B cell (primary cell): ENCODE measurements at regions not wholly inside any gene's neighbourhood (a gene's known extent, or its start where the extent isn't known, plus 50 kb on each side); places are given as distances from the start of the nearest gene placed in this dataset.

ENCODE experiments used
- ATAC-seq: fragments of 200-7000 bp; cut with Tn5 transposase; one replicate; pipeline ENCODE4 v1.10.0; 2021; ENCODE audit warnings: low read depth, mild to moderate bottlenecking, moderate number of reproducible peaks, moderate library complexity
- CTCF ChIA-PET: fragments of 350-600 bp; sonication (Branson Sonifier 250); formaldehyde crosslinking; loops from one replicate; lab custom pipeline; 2021; ENCODE audit warnings: antibody characterized with exemption, inconsistent platforms; lab: Charles Lee
- POLR2A ChIA-PET: fragments of 350-600 bp; sonication (Branson Sonifier 250); formaldehyde crosslinking; loops from one replicate; lab custom pipeline; 2021; ENCODE audit warnings: antibody characterized with exemption; lab: Charles Lee
- DNase-seq: peaks from one replicate; pipeline ENCODE4 v3.0.0; 2013
- H2AFZ ChIP-seq: 2 replicates; pipeline ENCODE4 v1.6.1; 2012; ENCODE audit warnings: mild to moderate bottlenecking, low read depth, low read length; ENCODE audit not compliant: insufficient read depth, poor library complexity, severe bottlenecking
- H3K27ac ChIP-seq, 2 donors: 1 replicate in 1 of 2; 2 replicates in 1 of 2; pipeline ENCODE4 v1.5.1; 2012 to 2013; ENCODE audit warnings: low read length in 2 of 2, mild to moderate bottlenecking in 2 of 2, moderate library complexity in 1 of 2
- H3K27me3 ChIP-seq, 4 experiments: fragments of 200-600 bp in 1 of 4; sonication (generic) in 1 of 4; replicated peaks in 1 of 4; 1 replicate in 2 of 4; 2 replicates in 2 of 4; pipeline versions ENCODE4 v1.6.1 to v1.7.0; 2013 to 2016; ENCODE audit warnings: low read length in 3 of 4, mild to moderate bottlenecking in 2 of 4, mixed read lengths in 1 of 4, moderate library complexity in 1 of 4; ENCODE audit not compliant: insufficient read depth in 4 of 4, control insufficient read depth in 3 of 4; ENCODE audit errors: control extremely low read depth in 1 of 4
- H3K36me3 ChIP-seq, 2 experiments: replicated peaks in 1 of 2; 1 replicate in 1 of 2; 2 replicates in 1 of 2; pipeline versions ENCODE4 v1.6.1 to v1.7.1; 2013; ENCODE audit warnings: low read length in 1 of 2; ENCODE audit not compliant: insufficient read depth in 2 of 2, control insufficient read depth in 1 of 2; ENCODE audit errors: control extremely low read depth in 1 of 2, extremely low read depth in 1 of 2
- H3K4me1 ChIP-seq, 2 donors: fragments of 200-600 bp in 1 of 2; sonication (generic) in 1 of 2; 1 replicate in 1 of 2; 2 replicates in 1 of 2; pipeline versions ENCODE4 v1.5.1 to v1.6.1; 2013 to 2017; ENCODE audit warnings: low read length in 2 of 2; ENCODE audit not compliant: control insufficient read depth in 2 of 2, insufficient read depth in 2 of 2
- H3K4me2 ChIP-seq: replicated peaks from 2 replicates; pipeline ENCODE3; 2012; ENCODE audit warnings: mild to moderate bottlenecking, low read depth, low read length; ENCODE audit not compliant: poor library complexity, severe bottlenecking
- H3K4me3 ChIP-seq, 5 experiments: fragments of 200-600 bp in 1 of 5; sonication (generic) in 1 of 5; 1 replicate in 3 of 5; 2 replicates in 2 of 5; pipeline versions ENCODE4 v1.5.1 to v1.7.0; 2011 to 2016; ENCODE audit warnings: low read length in 4 of 5, mild to moderate bottlenecking in 4 of 5, low read depth in 2 of 5, control low read depth in 1 of 5, moderate library complexity in 1 of 5; ENCODE audit not compliant: insufficient read depth in 1 of 5; ENCODE audit errors: control extremely low read depth in 1 of 5, extremely low read depth in 1 of 5
- H3K79me2 ChIP-seq: fragments of 200-600 bp; sonication (generic); one replicate; pipeline ENCODE4 v1.6.0; 2016; ENCODE audit warnings: low read length; ENCODE audit not compliant: control insufficient read depth, insufficient read depth
- H3K9ac ChIP-seq: fragments of 200-600 bp; sonication (generic); 2 replicates; pipeline ENCODE4 v1.6.1; 2017; ENCODE audit warnings: mild to moderate bottlenecking, low read length, moderate library complexity
- H3K9me3 ChIP-seq, 3 donors: one replicate each; pipeline versions ENCODE4 v1.6.1 to v1.7.1; 2013; ENCODE audit warnings: low read length in 2 of 3; ENCODE audit not compliant: control insufficient read depth in 2 of 3, insufficient read depth in 1 of 3; ENCODE audit errors: control extremely low read depth in 1 of 3
- H4K20me1 ChIP-seq: 2 replicates; pipeline ENCODE4 v1.6.0; 2012; ENCODE audit warnings: mild to moderate bottlenecking, low read length; ENCODE audit not compliant: insufficient read depth, control insufficient read depth, poor library complexity, severe bottlenecking
- H3K27ac Mint-ChIP-seq: one replicate; pipeline ENCODE4 v1.8.0; 2021; ENCODE audit warnings: mixed read lengths
- H3K27me3 Mint-ChIP-seq: one replicate; pipeline ENCODE4 v1.8.0; 2021; ENCODE audit warnings: mixed read lengths
- H3K4me1 Mint-ChIP-seq: one replicate; pipeline ENCODE4 v1.8.0; 2021; ENCODE audit warnings: mixed read lengths
- H3K4me3 Mint-ChIP-seq: one replicate; pipeline ENCODE4 v1.8.0; 2021; ENCODE audit warnings: mixed read lengths
- H3K9me3 Mint-ChIP-seq: one replicate; pipeline ENCODE4 v1.8.0; 2022; ENCODE audit warnings: mixed read lengths; ENCODE audit not compliant: insufficient read depth
- CTCF ChIP-seq: fragments of 200-600 bp; IDR thresholded peaks from one replicate; pipeline ENCODE4 v1.8.0; 2022; ENCODE audit warnings: antibody characterized with exemption, mild to moderate bottlenecking
- EZH2 ChIP-seq: IDR thresholded peaks from 2 replicates; pipeline ENCODE4 v1.6.1; 2012; ENCODE audit warnings: borderline replicate concordance, low read depth, mild to moderate bottlenecking, moderate library complexity, low read length; ENCODE audit not compliant: insufficient read depth, poor library complexity, severe bottlenecking
- whole genome bisulfite sequencing: methylation state at CpG from one replicate; pipeline ENCODE4 v1.1.5; 2013; ENCODE audit warnings: missing lambda C conversion rate; ENCODE audit not compliant: insufficient coverage; 5-methylcytosine and 5-hydroxymethylcytosine counted together
- intact Hi-C: fragments of 100-400 bp; cut with micrococcal nuclease; formaldehyde crosslinking; loops from one replicate; pipeline ENCODE4 v1.10.0; 2022

- Mint-ChIP-seq H3K4me3 (no peak overlapping the region), H3K27ac (no peak overlapping the region), H3K4me1 (no peaks in the 10 kb centered on the region), H3K9me3 (no peaks in the 10 kb centered on the region), H3K27me3 (peaks cover 4% of the 10 kb centered on the region)
- Histone ChIP-seq H4K20me1 (no peaks in the 10 kb centered on the region), H3K27me3 (no peaks in the 10 kb centered on the region), H2AFZ (no peak overlapping the region), H3K9me3 (no peaks in the 10 kb centered on the region), H3K79me2 (no peaks in the 10 kb centered on the region), H3K9ac (no peak overlapping the region), H3K4me3 (no peak overlapping the region), H3K27ac (no peak overlapping the region), H3K4me1 (no peaks in the 10 kb centered on the region), H3K4me2 (no peak overlapping the region), H3K36me3 (no peaks in the 10 kb centered on the region)
- ChIA-PET POLR2A (no interaction called here), CTCF (interaction anchor here (1.1 kb wide), 1 partner anchor 30 kb away, joined by 3 read pairs; no protein-coding TSS in a partner anchor)
- DNase-seq: no peak
- no peak for TF ChIP-seq EZH2
- peak; percentile 10 for TF ChIP-seq CTCF
- intact Hi-C loops: no loop called here
- WGBS: 69% methylated on average over 2 of the region's 2 CpGs
- ATAC-seq: no peak
These were observed 100.5 kb upstream of the NEK7 start for GRCh38 chr1:198056255-198056654.

- ATAC-seq: no peak
- H3K4me2 ChIP-seq: no peak overlapping the region
- no peak for DNase-seq
- Mint-ChIP-seq H3K4me1 (no peaks in the 10 kb centered on the region), H3K27ac (no peak overlapping the region), H3K4me3 (no peak overlapping the region), H3K9me3 (no peaks in the 10 kb centered on the region), H3K27me3 (peaks cover 11% of the 10 kb centered on the region)
- no peaks in the 10 kb centered on the region for H3K4me1 ChIP-seq
- CTCF ChIA-PET: no interaction called here
- no peak overlapping the region for H2AFZ ChIP-seq
- no peak overlapping the region for H3K4me3 ChIP-seq
- H3K9ac ChIP-seq: no peak overlapping the region
- intact Hi-C loops: no loop called here
- H3K36me3 ChIP-seq: no peaks in the 10 kb centered on the region
- no peak overlapping the region for H3K27ac ChIP-seq
- H3K79me2 ChIP-seq: no peaks in the 10 kb centered on the region
- WGBS: 88% methylated on average over 1 of the region's 2 CpGs
- no peaks in the 10 kb centered on the region for H3K27me3 ChIP-seq
- TF ChIP-seq CTCF (no peak), EZH2 (no peak)
- no peaks in the 10 kb centered on the region for H4K20me1 ChIP-seq
- POLR2A ChIA-PET: no interaction called here
- no peaks in the 10 kb centered on the region for H3K9me3 ChIP-seq
These were observed 92.6 kb upstream of the NEK7 start for GRCh38 chr1:198064181-198064580.
